Mucosa of descending colon (tissue), 3 donors: ENCODE measurements at regions not wholly inside any gene's neighbourhood (a gene's known extent, or its start where the extent isn't known, plus 50 kb on each side); places are given as distances from the start of the nearest gene placed in this dataset.

ENCODE experiments used
- ATAC-seq: fragments of 200-7000 bp; cut with Tn5 transposase; one replicate; pipeline ENCODE4 v1.9.1; 2020; ENCODE audit warnings: mild to moderate bottlenecking, moderate library complexity
- DNase-seq, 3 donors: peaks; one replicate each; pipeline ENCODE4 v3.0.0-alpha.2; 2020
- H3K36me3 ChIP-seq: fragments of 200-600 bp; one replicate; pipeline ENCODE4 v1.8.0; 2021; ENCODE audit warnings: low read depth, mild to moderate bottlenecking
- H3K4me1 ChIP-seq: fragments of 200-600 bp; one replicate; pipeline ENCODE4 v1.8.0; 2021; ENCODE audit warnings: low read depth, mild to moderate bottlenecking
- H3K4me3 ChIP-seq: fragments of 200-600 bp; one replicate; pipeline ENCODE4 v1.8.0; 2021; ENCODE audit warnings: mild to moderate bottlenecking
- H3K9me3 ChIP-seq: fragments of 200-600 bp; one replicate; pipeline ENCODE4 v1.8.0; 2021; ENCODE audit warnings: mild to moderate bottlenecking
- intact Hi-C, 2 donors: fragments of 100-400 bp; cut with DNase I in 1 of 2; cut with micrococcal nuclease in 1 of 2; formaldehyde crosslinking; loops; one replicate each; pipeline versions ENCODE4 v1.11.0 to v1.11.1; 2022; cut with DNase I, micrococcal nuclease
- TF ChIP-seq, protein P1 (sequence below): fragments of 200-600 bp; IDR thresholded peaks from one replicate; pipeline ENCODE4 v1.8.0; 2022; ENCODE audit warnings: antibody characterized with exemption, mild to moderate bottlenecking
- donor health status: DM: no; HTN: no; CAD: no; lungs with moderate emphysema.
- donor health status: DM: no; HTN: no; CAD: no.
- donor health status: DM: no; HTN: yes; CAD: no.

DNA sequence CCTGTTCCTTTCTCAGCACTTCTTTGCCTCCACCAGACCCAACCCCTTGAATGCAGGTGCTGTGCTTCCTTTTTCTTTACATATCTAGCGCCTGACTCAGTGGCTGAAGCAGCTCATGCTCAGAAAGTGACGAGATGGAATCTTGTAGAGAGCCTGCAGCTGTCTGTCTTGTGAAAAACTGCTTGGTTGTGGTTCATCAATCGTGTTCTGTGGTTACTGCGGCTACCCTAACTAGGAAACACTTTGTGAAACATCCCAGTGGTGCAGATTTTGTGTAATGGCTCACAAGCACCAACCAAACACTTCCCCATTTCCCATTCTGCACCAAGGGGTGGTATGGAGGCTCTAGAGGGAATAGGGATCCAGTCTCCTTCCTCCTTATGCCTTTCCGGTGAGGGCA is 307.2 kb upstream of the MMADHC start:
- intact Hi-C loops, result no loop called here
- Histone ChIP-seq H3K4me3 (no peak overlapping the region), H3K36me3 (no peaks in the 10 kb centered on the region), H3K9me3 (no peaks in the 10 kb centered on the region), H3K4me1 (no peaks in the 10 kb centered on the region)
- TF ChIP-seq, protein P1, sequence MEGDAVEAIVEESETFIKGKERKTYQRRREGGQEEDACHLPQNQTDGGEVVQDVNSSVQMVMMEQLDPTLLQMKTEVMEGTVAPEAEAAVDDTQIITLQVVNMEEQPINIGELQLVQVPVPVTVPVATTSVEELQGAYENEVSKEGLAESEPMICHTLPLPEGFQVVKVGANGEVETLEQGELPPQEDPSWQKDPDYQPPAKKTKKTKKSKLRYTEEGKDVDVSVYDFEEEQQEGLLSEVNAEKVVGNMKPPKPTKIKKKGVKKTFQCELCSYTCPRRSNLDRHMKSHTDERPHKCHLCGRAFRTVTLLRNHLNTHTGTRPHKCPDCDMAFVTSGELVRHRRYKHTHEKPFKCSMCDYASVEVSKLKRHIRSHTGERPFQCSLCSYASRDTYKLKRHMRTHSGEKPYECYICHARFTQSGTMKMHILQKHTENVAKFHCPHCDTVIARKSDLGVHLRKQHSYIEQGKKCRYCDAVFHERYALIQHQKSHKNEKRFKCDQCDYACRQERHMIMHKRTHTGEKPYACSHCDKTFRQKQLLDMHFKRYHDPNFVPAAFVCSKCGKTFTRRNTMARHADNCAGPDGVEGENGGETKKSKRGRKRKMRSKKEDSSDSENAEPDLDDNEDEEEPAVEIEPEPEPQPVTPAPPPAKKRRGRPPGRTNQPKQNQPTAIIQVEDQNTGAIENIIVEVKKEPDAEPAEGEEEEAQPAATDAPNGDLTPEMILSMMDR, result no peak
- DNase-seq, result no peak
- no peak for ATAC-seq

DNA sequence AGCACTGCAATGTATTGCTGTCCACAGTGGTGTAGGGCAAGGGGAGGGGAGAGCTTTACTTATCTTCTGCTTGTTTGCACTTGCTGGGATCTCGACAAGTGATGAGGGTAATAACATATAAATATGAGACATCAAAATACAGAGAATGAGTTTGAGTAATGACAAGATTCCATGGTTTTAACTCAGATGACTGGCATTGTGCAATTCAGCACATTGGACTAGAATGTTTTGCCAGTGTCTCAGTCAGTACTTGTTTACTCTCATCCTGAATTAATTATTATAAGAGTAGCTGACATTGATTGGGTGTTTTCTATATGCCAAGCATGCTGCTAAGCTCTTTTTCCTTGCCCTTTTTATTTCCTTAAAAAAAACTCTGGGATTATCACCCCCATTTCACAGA is 306.7 kb upstream of the MMADHC start:
- H3K4me1 ChIP-seq, result no peaks in the 10 kb centered on the region
- no peak for ATAC-seq
- no peaks in the 10 kb centered on the region for H3K9me3 ChIP-seq
- TF ChIP-seq, protein P1, result no peak
- no peaks in the 10 kb centered on the region for H3K36me3 ChIP-seq
- no peak overlapping the region for H3K4me3 ChIP-seq
- DNase-seq, result no peak
- intact Hi-C loops, result no loop called here

DNA sequence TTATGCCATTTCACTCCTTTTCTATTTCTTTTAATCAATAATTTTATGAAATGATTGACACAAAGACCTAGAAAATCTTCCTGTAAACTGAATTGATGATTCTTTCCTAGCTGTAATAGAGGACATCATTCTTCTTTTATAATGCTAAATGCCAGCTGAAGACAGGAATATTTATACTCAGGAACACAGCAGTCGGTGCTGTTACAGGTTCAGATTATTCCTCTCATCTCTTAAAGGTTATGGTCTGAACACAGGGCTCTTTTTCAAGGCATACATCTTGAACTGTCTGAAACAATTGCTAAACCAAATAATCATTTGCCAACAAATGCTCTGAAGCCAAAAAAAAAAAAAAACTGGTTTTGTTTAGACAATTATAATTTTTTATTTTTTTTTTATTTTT is 305.0 kb upstream of the MMADHC start:
- Histone ChIP-seq H3K4me1 (no peaks in the 10 kb centered on the region), H3K36me3 (no peaks in the 10 kb centered on the region), H3K4me3 (no peak overlapping the region), H3K9me3 (no peaks in the 10 kb centered on the region)
- DNase-seq (no peak), ATAC-seq (no peak)
- intact Hi-C loops, result no loop called here
- TF ChIP-seq, protein P1, result no peak

DNA sequence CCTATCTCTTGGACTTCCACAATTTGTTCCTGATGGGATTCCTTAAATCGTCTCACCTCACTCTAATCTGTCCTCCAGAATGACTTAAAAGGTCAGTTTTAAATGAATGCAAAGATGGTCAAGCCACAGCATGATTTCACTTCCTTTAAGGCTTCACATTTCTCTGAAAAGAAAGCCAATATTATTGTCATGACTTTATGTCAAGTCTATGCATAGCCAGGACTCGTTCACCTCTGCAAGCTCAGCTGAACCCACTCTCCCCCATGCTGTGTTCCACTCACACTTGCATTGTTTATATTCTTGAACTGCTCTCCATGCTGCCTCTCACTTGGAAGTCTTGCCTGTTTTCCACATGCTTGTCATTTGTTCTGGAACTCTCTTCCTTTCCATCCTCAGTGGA is 298.4 kb upstream of the MMADHC start:
- DNase-seq (no peak), ATAC-seq (no peak)
- H3K36me3 ChIP-seq, result no peaks in the 10 kb centered on the region
- TF ChIP-seq, protein P1, result no peak
- H3K9me3 ChIP-seq, result no peaks in the 10 kb centered on the region
- H3K4me3 ChIP-seq, result no peak overlapping the region
- no peaks in the 10 kb centered on the region for H3K4me1 ChIP-seq
- intact Hi-C loops, result no loop called here

DNA sequence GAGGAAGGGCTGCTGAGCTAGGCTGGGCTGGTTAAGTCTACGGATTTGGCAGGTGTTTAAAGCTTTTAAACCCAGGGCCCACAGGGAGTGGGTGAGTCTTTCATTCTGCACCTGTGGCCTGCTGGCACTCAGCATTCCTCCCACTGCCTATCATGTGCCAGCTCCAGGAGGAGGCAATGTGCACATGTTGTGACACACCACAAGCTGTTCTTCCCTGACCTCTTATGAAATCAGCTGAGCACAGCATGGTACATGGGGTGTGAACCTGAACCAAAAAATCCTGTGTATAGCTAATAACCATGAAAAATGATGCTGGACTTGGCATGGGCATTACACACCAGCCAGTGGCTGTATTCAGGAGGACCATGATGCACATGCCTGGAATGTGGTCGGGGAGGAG is 297.9 kb upstream of the MMADHC start:
- no peaks in the 10 kb centered on the region for H3K4me1 ChIP-seq
- ATAC-seq (peak; percentile 16), DNase-seq (no peak)
- H3K9me3 ChIP-seq, result no peaks in the 10 kb centered on the region
- H3K4me3 ChIP-seq, result no peak overlapping the region
- H3K36me3 ChIP-seq, result no peaks in the 10 kb centered on the region
- intact Hi-C loops, result no loop called here
- TF ChIP-seq, protein P1, result no peak

DNA sequence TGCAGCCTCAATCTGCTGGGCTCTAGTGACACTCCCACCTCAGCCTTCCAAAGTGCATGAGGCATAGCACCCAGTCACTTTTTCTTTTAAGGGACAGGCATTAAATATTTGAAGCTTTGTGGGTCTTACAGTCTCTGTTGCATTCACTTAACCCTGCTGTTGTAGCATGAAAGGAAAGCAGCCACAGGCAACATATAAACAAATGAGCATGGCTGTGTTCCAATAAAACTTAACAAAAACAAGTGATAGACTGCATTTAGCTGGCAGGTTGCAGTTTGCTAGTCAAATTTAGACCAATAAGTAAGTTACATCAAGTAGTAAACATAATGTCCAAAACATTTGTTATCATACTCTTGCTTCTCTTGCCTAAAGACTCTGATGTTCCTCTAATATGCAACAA is 297.3 kb upstream of the MMADHC start:
- no peaks in the 10 kb centered on the region for H3K4me1 ChIP-seq
- DNase-seq (no peak), ATAC-seq (no peak)
- H3K36me3 ChIP-seq, result no peaks in the 10 kb centered on the region
- intact Hi-C loops, result no loop called here
- H3K9me3 ChIP-seq, result no peaks in the 10 kb centered on the region
- no peak overlapping the region for H3K4me3 ChIP-seq
- TF ChIP-seq, protein P1, result no peak
